Loucy (cell line): ENCODE measurements at regions not wholly inside any gene's neighbourhood (a gene's known extent, or its start where the extent isn't known, plus 50 kb on each side); places are given as distances from the start of the nearest gene placed in this dataset.

Experiments used
- H2AFZ ChIP-seq: fragments of 200-600 bp; sonication (generic); 2 replicates; pipeline ENCODE4 v1.6.0; 2016; ENCODE audit warnings: antibody characterized with exemption, mild to moderate bottlenecking, low read length, moderate library complexity
- H3F3A ChIP-seq: fragments of 200-600 bp; 2 replicates; pipeline ENCODE4 v1.6.0; 2016; ENCODE audit warnings: antibody characterized with exemption, low read depth, mild to moderate bottlenecking
- H3K27me3 ChIP-seq: fragments of 200-600 bp; sonication (generic); 2 replicates; pipeline ENCODE4 v1.6.1; 2014; ENCODE audit warnings: low read length, mild to moderate bottlenecking; ENCODE audit not compliant: insufficient read depth, poor library complexity, severe bottlenecking
- H3K36me3 ChIP-seq: fragments of 200-600 bp; sonication (generic); 2 replicates; pipeline ENCODE4 v1.6.1; 2016; ENCODE audit warnings: low read length; ENCODE audit not compliant: insufficient read depth
- H3K4me1 ChIP-seq: fragments of 200-600 bp; sonication (generic); 2 replicates; pipeline ENCODE4 v1.5.1; 2014; ENCODE audit warnings: low read length, mild to moderate bottlenecking; ENCODE audit not compliant: insufficient read depth, poor library complexity, severe bottlenecking
- H3K4me2 ChIP-seq: fragments of 200-600 bp; sonication (generic); 2 replicates; pipeline ENCODE4 v1.6.0; 2014; ENCODE audit warnings: antibody characterized with exemption, low read length, low read depth, mild to moderate bottlenecking; ENCODE audit not compliant: poor library complexity, severe bottlenecking
- H3K4me3 ChIP-seq: fragments of 200-600 bp; sonication (generic); 2 replicates; pipeline ENCODE4 v1.5.1; 2014; ENCODE audit warnings: low read length, mild to moderate bottlenecking, mixed read lengths; ENCODE audit not compliant: poor library complexity, severe bottlenecking
- H3K79me2 ChIP-seq: fragments of 200-600 bp; sonication (generic); 2 replicates; pipeline ENCODE4 v1.6.1; 2014; ENCODE audit warnings: low read length; ENCODE audit not compliant: insufficient read depth
- H3K9ac ChIP-seq: fragments of 200-600 bp; sonication (generic); 2 replicates; pipeline ENCODE4 v1.6.0; 2014; ENCODE audit warnings: mild to moderate bottlenecking, low read depth, low read length, moderate library complexity; ENCODE audit not compliant: poor library complexity, severe bottlenecking
- H3K9me2 ChIP-seq: fragments of 200-600 bp; sonication (generic); replicated peaks from 2 replicates; pipeline ENCODE4 v1.6.1; 2016; ENCODE audit warnings: low read depth, low read length, mixed read lengths
- H3K9me3 ChIP-seq: fragments of 200-600 bp; sonication (generic); 2 replicates; pipeline ENCODE4 v1.6.1; 2014; ENCODE audit warnings: mild to moderate bottlenecking, antibody characterized with exemption, low read length, low read depth; ENCODE audit not compliant: insufficient read depth
- H4K20me1 ChIP-seq: fragments of 200-600 bp; sonication (generic); 2 replicates; pipeline ENCODE4 v1.6.0; 2014; ENCODE audit warnings: antibody characterized with exemption, low read length, mild to moderate bottlenecking; ENCODE audit not compliant: insufficient read depth, poor library complexity, severe bottlenecking
- EZH2phosphoT487 ChIP-seq: fragments of 200-600 bp; IDR thresholded peaks from 2 replicates; pipeline ENCODE4 v1.6.1; 2018; ENCODE audit warnings: antibody characterized with exemption, mild to moderate bottlenecking, moderate library complexity, borderline replicate concordance
- TF ChIP-seq, protein P1 (sequence below): fragments of 200-600 bp; sonication (generic); conservative IDR thresholded peaks from 2 replicates; pipeline ENCODE4 v1.5.1; 2014; ENCODE audit warnings: mild to moderate bottlenecking, antibody characterized with exemption, low read length

- Histone ChIP-seq H4K20me1 (no peaks in the 10 kb centered on the region), H3K4me3 (no peak overlapping the region), H3F3A (no peaks in the 10 kb centered on the region), H3K4me2 (no peak overlapping the region), H3K4me1 (peaks cover 25% of the 10 kb centered on the region), H3K36me3 (no peaks in the 10 kb centered on the region), H3K79me2 (no peaks in the 10 kb centered on the region), H3K27me3 (no peaks in the 10 kb centered on the region), H3K9ac (no peak overlapping the region), H3K9me2 (no peaks in the 10 kb centered on the region), H3K9me3 (no peaks in the 10 kb centered on the region), H2AFZ (no peak overlapping the region)
- no peak for TF ChIP-seq EZH2phosphoT487
- TF ChIP-seq, protein P1, sequence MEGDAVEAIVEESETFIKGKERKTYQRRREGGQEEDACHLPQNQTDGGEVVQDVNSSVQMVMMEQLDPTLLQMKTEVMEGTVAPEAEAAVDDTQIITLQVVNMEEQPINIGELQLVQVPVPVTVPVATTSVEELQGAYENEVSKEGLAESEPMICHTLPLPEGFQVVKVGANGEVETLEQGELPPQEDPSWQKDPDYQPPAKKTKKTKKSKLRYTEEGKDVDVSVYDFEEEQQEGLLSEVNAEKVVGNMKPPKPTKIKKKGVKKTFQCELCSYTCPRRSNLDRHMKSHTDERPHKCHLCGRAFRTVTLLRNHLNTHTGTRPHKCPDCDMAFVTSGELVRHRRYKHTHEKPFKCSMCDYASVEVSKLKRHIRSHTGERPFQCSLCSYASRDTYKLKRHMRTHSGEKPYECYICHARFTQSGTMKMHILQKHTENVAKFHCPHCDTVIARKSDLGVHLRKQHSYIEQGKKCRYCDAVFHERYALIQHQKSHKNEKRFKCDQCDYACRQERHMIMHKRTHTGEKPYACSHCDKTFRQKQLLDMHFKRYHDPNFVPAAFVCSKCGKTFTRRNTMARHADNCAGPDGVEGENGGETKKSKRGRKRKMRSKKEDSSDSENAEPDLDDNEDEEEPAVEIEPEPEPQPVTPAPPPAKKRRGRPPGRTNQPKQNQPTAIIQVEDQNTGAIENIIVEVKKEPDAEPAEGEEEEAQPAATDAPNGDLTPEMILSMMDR, result no peak
These were observed 99.9 kb downstream of the C17orf67 start for GRCh38 chr17:56733833-56734232.

DNA sequence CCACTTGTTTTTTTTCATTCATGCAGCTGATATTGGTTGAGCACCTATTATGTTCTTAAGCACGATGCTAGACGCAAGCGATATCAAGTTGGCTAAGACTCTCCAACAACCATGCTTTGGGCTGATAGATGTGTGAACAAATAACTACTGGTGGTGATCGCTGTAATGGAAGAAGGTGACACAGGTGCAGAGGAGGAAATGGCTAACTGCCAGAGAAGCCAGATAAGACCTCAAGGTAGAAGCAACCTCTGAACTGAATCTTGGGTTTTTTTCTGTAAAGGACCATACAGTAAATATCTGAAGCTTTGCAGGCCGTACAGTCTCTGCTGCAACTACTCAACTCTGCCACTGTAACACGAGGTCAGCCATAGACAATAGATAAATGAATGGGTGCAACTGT, 97.9 kb downstream of the C17orf67 start:
- TF ChIP-seq, protein P1, result no peak
- no peak for TF ChIP-seq EZH2phosphoT487

DNA sequence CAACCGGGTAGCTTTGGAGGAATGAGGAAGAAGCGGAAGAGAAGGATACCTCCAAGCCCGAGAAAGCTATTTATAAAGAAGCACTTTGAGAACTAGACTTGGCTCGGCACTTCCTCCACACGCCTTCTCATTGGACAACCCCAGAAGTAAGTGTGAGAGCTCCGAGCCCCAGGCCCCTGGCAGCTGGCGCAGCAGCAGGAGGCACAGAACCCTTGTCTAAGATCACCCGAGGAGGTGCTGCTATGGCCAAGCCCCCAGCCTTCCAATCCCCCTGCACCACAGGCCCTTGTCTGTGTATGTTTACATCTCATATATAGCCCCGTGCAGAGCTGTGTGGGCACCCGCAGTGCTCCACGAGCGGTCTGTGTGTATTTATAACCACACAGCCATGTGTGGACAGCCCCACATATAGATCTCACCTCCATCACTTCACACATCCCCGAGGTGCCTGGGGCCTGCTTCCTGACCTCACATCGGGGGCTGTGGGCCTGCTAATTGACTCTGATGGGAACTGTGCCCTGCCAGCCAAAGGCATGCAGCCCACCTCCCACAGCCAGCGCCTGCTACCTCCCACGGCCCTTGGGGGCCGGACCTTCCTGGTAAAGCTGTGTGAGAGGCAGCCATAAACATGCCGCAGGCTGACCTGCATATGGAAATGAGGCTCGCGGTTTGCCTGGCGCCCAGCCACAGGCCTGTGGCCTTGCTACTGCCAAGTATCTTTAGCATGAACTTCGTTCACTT, 96.1 kb downstream of the C17orf67 start:
- no peak overlapping the region for H3K9ac ChIP-seq
- peaks cover 25% of the 10 kb centered on the region for H3K4me1 ChIP-seq
- TF ChIP-seq EZH2phosphoT487, result no peak
- TF ChIP-seq, protein P1, result no peak
- no peaks in the 10 kb centered on the region for H3K9me3 ChIP-seq
- H2AFZ ChIP-seq, result peak overlapping the region; percentile 44; the same call in 1 of the 2 replicates
- no peaks in the 10 kb centered on the region for H4K20me1 ChIP-seq
- no peak overlapping the region for H3K4me2 ChIP-seq
- H3F3A ChIP-seq, result no peaks in the 10 kb centered on the region
- H3K36me3 ChIP-seq, result no peaks in the 10 kb centered on the region
- H3K79me2 ChIP-seq, result no peaks in the 10 kb centered on the region
- H3K9me2 ChIP-seq, result no peaks in the 10 kb centered on the region
- H3K27me3 ChIP-seq, result no peaks in the 10 kb centered on the region
- H3K4me3 ChIP-seq, result no peak overlapping the region

More for the DNA sequence above, 97.9 kb downstream of the C17orf67 start:
- Histone ChIP-seq H3K4me2 (no peak overlapping the region), H3K4me3 (no peak overlapping the region), H3K36me3 (no peaks in the 10 kb centered on the region), H3K79me2 (no peaks in the 10 kb centered on the region), H3K9me3 (no peaks in the 10 kb centered on the region), H3K9me2 (no peaks in the 10 kb centered on the region), H4K20me1 (no peaks in the 10 kb centered on the region), H3K27me3 (no peaks in the 10 kb centered on the region), H3K9ac (no peak overlapping the region), H3F3A (no peaks in the 10 kb centered on the region), H2AFZ (no peak overlapping the region), H3K4me1 (peaks cover 22% of the 10 kb centered on the region)
